ENCODE measurements at regions not wholly inside any gene's neighbourhood (a gene's known extent, or its start where the extent isn't known, plus 50 kb on each side); places are given as distances from the start of the nearest gene placed in this dataset.
A peak's percentile ranks its signal among the peaks of the same experiment; 100 is the strongest.

GRCh38 chr12:123057513-123058265 lies 77.2 kb downstream of the ARL6IP4 start:
- H3K27me3 ChIP-seq (ENCODE audit: low read depth), result no peaks in the 10 kb centered on the region
- no peak overlapping the region for H3K27ac ChIP-seq
- peak; percentile 87 to 89 for ATAC-seq
- peak; percentile 83 for DNase-seq
- no peaks in the 10 kb centered on the region for H3K36me3 ChIP-seq
- H3K9me3 ChIP-seq, result no peaks in the 10 kb centered on the region
- TF ChIP-seq CTCF (IDR thresholded peaks at IDR 0.05), result no peak
- H3K4me1 ChIP-seq, result peaks cover 37% of the 10 kb centered on the region
- H3K4me3 ChIP-seq, result no peak overlapping the region
- intact Hi-C loops (cut with DNase I), result no loop called here

GRCh38 chr12:123056709-123057108 lies 76.2 kb downstream of the ARL6IP4 start:
- ATAC-seq (no peak), DNase-seq (no peak)
- Histone ChIP-seq H3K4me3 (no peak overlapping the region), H3K27ac (no peak overlapping the region), H3K4me1 (peaks cover 29% of the 10 kb centered on the region), H3K9me3 (no peaks in the 10 kb centered on the region), H3K27me3 (ENCODE audit: low read depth) (no peaks in the 10 kb centered on the region), H3K36me3 (no peaks in the 10 kb centered on the region)
- intact Hi-C loops (cut with DNase I), result no loop called here
- no peak for TF ChIP-seq CTCF (IDR thresholded peaks at IDR 0.05)

GRCh38 chr12:123056053-123056452 lies 75.6 kb downstream of the ARL6IP4 start:
- DNase-seq (no peak), ATAC-seq (no peak)
- peaks cover 29% of the 10 kb centered on the region for H3K4me1 ChIP-seq
- no peak overlapping the region for H3K27ac ChIP-seq
- H3K4me3 ChIP-seq, result no peak overlapping the region
- H3K9me3 ChIP-seq, result no peaks in the 10 kb centered on the region
- no peaks in the 10 kb centered on the region for H3K27me3 ChIP-seq (ENCODE audit: low read depth)
- H3K36me3 ChIP-seq, result no peaks in the 10 kb centered on the region
- TF ChIP-seq CTCF (IDR thresholded peaks at IDR 0.05), result no peak
- intact Hi-C loops (cut with DNase I), result no loop called here

- Histone ChIP-seq H3K4me3 (no peak overlapping the region), H3K27me3 (ENCODE audit: low read depth) (no peaks in the 10 kb centered on the region), H3K4me1 (peaks cover 34% of the 10 kb centered on the region), H3K27ac (no peak overlapping the region), H3K9me3 (no peaks in the 10 kb centered on the region), H3K36me3 (no peaks in the 10 kb centered on the region)
- no peak for ATAC-seq
- intact Hi-C loops (cut with DNase I), result no loop called here
- TF ChIP-seq CTCF (IDR thresholded peaks at IDR 0.05), result no peak
- DNase-seq, result no peak
These were observed 74.8 kb downstream of the ARL6IP4 start for GRCh38 chr12:123055281-123055766.

- Histone ChIP-seq H3K27ac (no peak overlapping the region), H3K4me1 (peaks cover 33% of the 10 kb centered on the region)
These were observed 73.9 kb downstream of the ARL6IP4 start for GRCh38 chr12:123054371-123054770.

More at GRCh38 chr12:123054371-123054770, 73.9 kb downstream of the ARL6IP4 start:
- no peak for DNase-seq
- ATAC-seq, result no peak
- intact Hi-C loops (cut with DNase I), result no loop called here
- Histone ChIP-seq H3K9me3 (no peaks in the 10 kb centered on the region), H3K27me3 (ENCODE audit: low read depth) (no peaks in the 10 kb centered on the region), H3K36me3 (no peaks in the 10 kb centered on the region), H3K4me3 (no peak overlapping the region)
- no peak for TF ChIP-seq CTCF (IDR thresholded peaks at IDR 0.05)

Measured in lower lobe of right lung (tissue), 2 donors.